Dermis microvascular lymphatic vessel endothelial cell (primary cell): ENCODE measurements at regions not wholly inside any gene's neighbourhood (a gene's known extent, or its start where the extent isn't known, plus 50 kb on each side); places are given as distances from the start of the nearest gene placed in this dataset.
"Not testable (repeated sequence)": the region's sequence is repeated elsewhere in the genome, so short reads cannot be mapped to it uniquely, and the experiment has no call there.

Source experiments
- DNase-seq, 2 donors: peaks; one replicate each; pipeline versions ENCODE4 v3.0.0 to v3.0.0-alpha.2; 2010; ENCODE audit warnings: low read depth in 2 of 2

DNA sequence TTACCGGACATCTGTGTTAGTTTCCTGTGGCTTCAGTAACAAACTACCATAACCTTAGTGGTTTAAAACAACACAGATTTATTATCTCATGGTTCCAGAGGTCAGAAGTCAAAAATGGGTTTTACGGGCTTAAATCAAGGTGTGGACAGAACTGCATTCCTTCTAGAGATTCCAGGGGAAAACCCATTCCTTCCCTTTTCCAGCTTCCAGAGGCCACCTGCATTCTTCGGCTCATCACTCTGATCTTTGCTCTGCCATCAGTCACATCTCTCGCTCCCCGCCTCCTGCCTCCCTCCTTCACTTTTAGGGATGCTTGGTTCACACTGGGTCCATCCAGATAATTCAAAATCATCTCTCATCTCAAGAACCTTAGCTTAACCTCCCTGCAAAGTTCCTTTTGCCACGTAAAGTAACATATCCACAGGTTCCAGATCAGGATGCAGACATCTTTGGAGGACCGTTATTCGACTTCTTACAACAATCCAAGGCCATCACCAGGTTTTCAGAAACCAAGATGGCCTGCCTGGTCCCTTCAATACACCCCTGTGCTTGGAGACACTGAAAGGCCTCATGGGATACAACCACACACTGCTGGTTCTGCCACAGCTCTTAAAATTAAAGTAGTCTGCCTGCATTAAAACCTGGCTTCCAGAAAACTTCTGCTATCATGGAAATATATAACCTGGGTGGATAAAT is 225.9 kb upstream of the MYO3A start:
- no peak for DNase-seq

- no peak for DNase-seq
Measured at GRCh38 chr10:25713894-25714240, 220.2 kb upstream of the MYO3A start.

- DNase-seq = no peak
Measured at GRCh38 chr10:25724241-25724640, 209.8 kb upstream of the MYO3A start.

DNA sequence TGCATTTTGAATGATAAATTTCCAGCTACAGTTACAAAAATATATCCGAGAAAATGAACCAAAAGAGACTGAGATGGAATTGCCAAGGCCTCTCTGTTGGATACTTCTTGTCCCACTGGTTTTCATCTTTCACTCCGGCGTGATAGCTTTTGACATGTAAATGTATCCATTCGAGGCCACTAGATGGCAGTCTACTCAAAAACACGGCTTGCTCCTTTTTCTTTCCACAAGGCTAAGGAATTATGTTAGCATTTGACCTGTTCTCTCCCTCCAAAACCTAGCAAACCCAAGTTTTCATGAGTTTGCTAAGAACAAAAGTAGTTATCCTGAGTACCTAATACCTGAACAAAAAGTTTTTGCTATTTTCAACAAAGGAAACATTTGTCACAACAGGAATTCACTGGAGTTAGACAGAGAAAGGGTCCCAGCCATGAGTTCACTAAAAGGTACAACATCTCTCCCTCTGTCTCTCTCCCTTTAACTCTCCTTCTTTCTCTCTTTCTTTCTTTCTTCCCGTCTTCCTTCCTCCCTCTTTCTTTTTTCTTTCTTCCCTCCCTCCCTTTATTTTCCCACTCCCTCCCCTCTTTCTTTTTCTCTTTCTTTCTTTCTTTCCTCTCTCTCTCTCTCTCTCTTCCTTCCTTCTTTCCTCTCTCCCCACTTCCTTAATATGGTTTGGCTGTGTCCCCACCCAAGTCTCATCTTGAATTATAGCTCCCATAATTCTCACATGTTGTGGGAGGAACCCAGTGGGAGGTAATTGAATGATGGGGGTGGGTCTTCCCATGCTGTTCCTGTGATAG is 207.9 kb upstream of the MYO3A start:
- DNase-seq = peak; percentile 33 to 53

- no peak for DNase-seq
Measured at GRCh38 chr10:25738776-25739175, 195.3 kb upstream of the MYO3A start.

GRCh38 chr10:25743832-25744231 is 190.2 kb upstream of the MYO3A start:
- no peak for DNase-seq

- DNase-seq = no peak
Measured at GRCh38 chr10:25744574-25744973, 189.5 kb upstream of the MYO3A start.

DNA sequence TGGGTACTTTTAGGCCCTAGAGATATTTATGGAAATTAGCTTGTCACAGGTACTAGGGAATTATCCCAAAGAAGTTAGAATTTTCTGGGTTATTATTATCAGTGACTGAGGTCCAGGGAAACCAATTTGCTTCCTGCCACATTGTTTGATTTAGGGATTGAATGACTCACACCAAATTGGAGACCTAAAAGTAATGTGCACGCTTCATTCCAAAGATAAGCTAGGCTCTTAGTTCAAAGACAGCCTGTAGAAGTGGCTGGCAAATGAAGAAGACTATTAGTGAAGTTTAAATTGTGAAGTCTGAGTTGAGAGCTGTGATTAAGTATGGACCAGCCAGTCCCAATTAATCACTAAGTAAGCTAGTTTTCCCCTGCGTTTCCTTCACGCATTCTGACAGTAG is 188.1 kb upstream of the MYO3A start:
- DNase-seq = no peak

- DNase-seq = no peak
Measured at GRCh38 chr10:25747084-25747483, 186.9 kb upstream of the MYO3A start.

- DNase-seq = no peak
Measured at GRCh38 chr10:25748509-25748908, 185.5 kb upstream of the MYO3A start.

DNA sequence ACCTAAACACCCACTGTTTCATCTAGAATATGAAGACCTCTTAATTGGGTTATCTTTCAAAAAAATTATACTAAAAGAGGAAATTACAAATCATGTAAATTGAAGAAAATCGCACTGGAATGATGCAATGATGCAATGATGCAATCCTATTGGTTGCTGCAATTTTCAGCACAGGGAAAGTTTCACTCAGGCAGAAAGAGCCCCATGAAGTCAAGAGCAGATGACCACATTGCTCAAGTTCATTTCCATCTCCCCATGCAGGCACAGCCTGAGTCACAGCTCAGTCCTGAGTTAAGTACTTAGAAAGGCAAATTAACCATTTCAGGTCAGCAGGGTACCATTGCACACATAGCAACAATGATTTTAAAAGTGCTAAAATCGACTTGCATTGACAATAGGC is 180.3 kb upstream of the MYO3A start:
- no peak for DNase-seq

GRCh38 chr10:25755874-25756273 is 178.2 kb upstream of the MYO3A start:
- DNase-seq = not testable (repeated sequence)

GRCh38 chr10:25756784-25757183 is 177.2 kb upstream of the MYO3A start:
- no peak for DNase-seq

DNA sequence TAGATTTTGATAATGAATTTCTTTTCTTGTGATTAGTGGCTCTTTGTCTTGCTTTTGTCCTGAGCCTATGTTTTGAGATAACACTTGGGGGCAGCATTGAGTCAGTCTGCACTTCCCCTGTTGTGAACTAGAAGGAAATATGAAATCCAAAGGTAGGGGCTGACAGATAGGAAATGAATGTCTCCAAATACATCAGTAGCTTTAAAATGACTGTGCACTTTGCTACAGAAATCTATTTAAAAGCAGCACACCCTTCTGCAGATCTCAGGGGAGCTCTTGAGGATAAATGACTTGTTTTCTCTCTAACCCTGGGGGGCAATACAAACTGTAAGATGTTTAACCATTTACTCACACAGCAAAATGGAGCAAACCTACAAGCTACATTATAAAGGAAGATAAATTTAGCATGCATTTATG is 176.0 kb upstream of the MYO3A start:
- DNase-seq = no peak

GRCh38 chr10:25758511-25758910 is 175.5 kb upstream of the MYO3A start:
- DNase-seq = no peak

DNA sequence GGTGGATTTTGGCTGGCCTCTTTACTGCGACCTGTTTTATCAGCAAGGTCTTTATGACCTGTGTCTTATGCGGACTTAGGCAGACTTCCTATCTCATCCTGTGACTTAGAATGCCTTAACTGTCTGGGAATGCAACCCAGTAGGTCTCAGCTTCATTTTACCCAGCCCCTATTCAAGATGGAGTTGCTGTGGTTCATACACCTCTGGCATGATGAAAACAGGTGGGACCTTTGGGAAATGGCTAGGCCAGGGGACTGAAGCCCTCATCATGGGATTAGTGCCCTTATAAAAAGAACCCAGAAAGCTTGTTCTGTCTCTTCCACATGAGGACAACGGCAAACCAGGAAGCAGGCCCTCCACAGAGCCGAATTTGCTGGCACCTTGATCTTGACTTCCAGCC is 172.1 kb upstream of the MYO3A start:
- DNase-seq = no peak

- no peak for DNase-seq
Measured at GRCh38 chr10:25766213-25766612, 167.8 kb upstream of the MYO3A start.

GRCh38 chr10:25766687-25767221 is 167.3 kb upstream of the MYO3A start:
- no peak for DNase-seq

- no peak for DNase-seq
Measured at GRCh38 chr10:25768167-25768566, 165.9 kb upstream of the MYO3A start.

GRCh38 chr10:25778646-25779045 is 155.4 kb upstream of the MYO3A start:
- no peak for DNase-seq

GRCh38 chr10:25786161-25786560 is 147.9 kb upstream of the MYO3A start:
- DNase-seq = no peak

GRCh38 chr10:25786899-25787298 is 147.1 kb upstream of the MYO3A start:
- no peak for DNase-seq

DNA sequence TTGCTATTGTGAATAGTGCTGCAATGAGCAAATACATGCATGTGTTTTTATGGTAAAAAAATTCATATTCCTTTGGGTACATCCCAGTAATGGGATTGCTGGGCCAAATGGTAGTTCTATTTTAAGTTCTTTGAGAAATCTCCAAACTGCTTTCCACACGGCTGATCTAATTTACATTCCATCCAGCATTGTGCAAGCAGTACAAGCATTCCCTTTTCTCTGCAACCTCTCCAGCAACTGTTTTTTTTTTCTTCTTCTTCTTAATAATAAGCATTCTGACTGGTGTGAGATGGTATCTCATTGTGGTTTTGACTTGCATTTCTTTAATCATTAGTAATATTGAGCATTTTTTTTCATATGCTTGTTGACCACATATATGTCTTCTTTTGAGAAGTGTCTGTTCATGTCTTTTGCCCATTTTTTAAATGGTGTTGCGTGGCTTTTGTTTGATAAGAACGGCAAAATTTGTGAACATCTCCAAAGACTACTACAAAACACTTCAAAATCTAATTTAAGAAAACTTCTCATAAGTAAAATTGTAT is 136.1 kb upstream of the MYO3A start:
- no peak for DNase-seq
